ENCODE measurements at regions not wholly inside any gene's neighbourhood (a gene's known extent, or its start where the extent isn't known, plus 50 kb on each side); places are given as distances from the start of the nearest gene placed in this dataset.

- peak; percentile 63 for DNase-seq (ENCODE audit: low spot score)
Measured at GRCh38 chr20:43863821-43864544, 50.7 kb upstream of the TOX2 start.

GRCh38 chr20:43863330-43863729, 51.3 kb upstream of the TOX2 start:
- no peak for DNase-seq (ENCODE audit: low spot score)

DNA sequence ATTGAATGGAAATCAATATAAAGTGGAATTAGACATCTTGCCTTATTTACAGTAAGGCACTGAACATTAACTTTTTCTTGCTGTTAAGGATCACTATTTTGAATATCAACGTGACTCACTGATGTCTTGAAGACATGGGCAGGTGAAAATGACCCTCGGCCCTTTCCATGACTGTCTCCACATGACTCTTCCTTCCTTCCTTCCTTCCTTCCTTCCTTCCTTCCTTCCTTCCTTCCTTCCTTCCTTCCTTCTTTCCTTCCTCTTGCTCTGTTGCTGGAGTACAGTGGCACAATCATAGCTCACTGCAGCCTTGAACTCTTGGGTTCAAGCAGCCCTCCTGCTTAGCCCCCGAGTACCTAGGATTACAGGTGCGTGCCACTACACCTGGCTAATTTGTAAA, 52.2 kb upstream of the TOX2 start:
- DNase-seq (ENCODE audit: low spot score), result no peak

DNA sequence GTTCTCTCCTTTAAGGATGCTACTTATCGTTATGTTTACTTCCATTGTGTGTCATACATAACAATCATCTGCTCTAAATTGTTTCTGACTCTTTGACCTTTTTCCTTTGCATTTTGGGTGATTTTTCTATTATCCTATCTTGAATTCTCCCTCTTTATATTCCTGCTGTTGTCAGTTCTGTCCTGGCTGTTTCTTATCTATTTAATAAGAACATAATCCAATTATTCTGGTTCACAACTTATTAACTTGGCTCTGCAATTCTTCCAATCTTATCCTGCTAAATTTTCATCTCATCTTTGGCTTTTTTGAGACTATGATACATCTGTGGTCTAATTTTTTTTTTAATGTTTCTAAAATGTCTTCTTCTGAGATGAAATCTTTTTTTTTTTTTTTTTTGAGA, 54.7 kb upstream of the TOX2 start:
- no peak for DNase-seq (ENCODE audit: low spot score)

DNA sequence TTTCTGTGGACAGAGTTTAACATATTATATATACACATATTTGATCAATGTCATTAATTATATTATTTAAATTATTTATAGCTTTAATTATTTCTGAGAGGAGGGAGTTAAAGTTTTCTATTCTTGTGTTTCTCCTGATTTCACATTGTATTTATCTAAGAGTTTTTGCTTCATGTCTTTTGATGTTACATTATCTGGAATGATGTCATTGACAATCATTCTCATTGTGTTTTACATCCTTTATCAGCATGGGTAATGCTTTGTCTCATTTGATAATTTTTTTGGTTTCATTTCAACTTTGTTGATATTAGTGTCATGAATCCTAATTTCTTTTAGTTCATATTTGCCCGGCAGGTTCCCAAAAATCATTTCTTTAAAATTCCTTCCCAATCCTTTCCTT, 56.7 kb upstream of the TOX2 start:
- DNase-seq (ENCODE audit: low spot score), result no peak

DNA sequence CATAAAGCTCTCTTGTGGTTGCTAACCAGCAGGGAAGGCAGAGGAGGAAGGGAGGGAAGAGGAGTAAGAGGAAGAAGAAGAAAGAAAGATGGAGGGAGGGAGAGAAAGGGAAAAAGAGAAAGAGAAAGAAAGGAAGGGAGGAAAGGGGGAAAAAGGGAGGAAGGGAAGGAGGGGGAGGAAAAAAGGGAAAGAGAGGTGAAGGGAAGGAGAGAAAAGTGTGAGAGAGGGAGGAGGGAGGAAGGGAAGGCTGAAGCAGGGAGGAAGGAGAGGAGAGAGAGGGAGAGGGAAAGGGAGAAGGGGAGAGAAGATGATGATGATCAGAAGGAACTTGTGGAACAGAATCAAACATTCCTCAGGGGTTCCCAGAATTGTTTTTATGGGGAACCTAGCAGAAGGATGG, 57.5 kb upstream of the TOX2 start:
- DNase-seq (ENCODE audit: low spot score), result no peak

- DNase-seq (ENCODE audit: low spot score), result no peak
Measured at GRCh38 chr20:43855803-43856202, 58.8 kb upstream of the TOX2 start.

DNA sequence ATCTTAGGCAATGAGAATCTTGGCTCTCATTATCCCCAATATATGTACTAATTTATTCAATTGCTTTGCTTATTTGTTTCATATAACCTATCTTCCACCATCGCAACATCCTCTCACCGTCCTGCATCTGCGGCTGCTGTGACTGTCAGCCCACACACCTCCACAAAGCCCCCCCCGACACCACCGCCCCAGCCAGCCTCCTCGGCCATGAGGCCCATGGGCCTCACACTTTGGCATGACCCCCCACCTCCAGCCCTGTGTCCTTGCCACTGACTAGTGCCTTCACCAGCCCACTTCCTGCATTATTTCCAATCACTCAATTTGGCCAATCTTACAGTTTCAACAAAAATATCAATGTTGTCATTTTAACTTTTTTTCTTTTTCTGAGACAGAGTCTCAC, 60.7 kb upstream of the TOX2 start:
- no peak for DNase-seq (ENCODE audit: low spot score)

GRCh38 chr20:43853174-43853803, 61.4 kb upstream of the TOX2 start:
- no peak for DNase-seq (ENCODE audit: low spot score)

- DNase-seq (ENCODE audit: low spot score), result no peak
Measured at GRCh38 chr20:43849496-43850186, 65.0 kb upstream of the TOX2 start.

DNA sequence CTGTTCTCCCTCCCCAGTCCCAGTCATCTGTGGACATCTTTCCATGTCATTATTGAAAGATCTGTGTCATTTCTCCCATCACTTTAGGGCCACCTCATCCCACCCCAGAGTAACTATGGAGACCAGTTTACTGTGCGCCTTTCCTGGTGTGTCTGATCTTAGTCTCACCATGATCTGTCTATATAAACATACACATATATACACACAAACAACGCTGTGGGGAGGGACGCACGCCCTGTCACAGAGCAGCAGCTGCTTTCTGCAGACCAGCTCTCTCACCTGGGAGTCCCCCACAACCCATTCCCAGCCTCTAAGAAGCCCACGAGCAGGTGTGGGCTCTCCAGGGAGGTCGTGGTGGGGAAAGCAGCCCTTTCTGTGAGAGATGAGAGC, 68.1 kb upstream of the TOX2 start:
- DNase-seq (ENCODE audit: low spot score), result no peak

- DNase-seq (ENCODE audit: low spot score), result peak; percentile 8
Measured at GRCh38 chr20:43844778-43845614, 69.7 kb upstream of the TOX2 start.

DNA sequence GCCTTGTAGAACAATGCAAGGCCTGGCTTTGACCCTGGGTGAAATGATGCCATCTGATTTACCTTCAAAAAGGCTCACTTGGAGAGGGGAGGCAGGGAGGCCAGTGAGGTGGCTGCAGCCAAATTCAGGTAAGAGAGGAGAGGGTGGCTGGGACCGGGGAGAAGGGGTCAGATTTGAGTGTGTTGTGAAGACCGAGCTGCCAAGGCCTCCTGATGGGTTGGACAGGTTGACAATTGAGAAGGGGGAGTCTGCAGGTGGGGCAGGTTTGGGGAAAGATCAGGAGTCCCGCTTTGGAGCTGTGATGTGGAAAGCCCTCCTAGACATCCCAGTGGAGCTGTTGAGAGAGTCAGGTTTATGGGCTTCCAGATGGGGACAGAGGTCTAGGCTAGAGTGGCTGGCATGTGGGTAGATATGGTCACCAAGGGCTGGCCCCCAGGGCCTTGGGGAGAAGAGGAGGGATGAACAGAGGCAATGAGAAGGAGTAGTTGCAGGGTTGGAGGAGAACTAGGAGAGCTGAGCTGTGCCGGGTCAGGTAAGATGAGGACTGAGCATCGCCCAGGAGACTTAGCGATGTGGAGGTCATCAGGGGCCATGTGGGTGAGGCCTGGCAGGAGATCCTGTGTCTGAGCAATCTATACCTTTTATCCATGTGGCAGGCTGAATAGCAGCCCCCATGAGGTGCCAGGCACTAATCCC, 70.5 kb upstream of the TOX2 start:
- no peak for DNase-seq (ENCODE audit: low spot score)

DNA sequence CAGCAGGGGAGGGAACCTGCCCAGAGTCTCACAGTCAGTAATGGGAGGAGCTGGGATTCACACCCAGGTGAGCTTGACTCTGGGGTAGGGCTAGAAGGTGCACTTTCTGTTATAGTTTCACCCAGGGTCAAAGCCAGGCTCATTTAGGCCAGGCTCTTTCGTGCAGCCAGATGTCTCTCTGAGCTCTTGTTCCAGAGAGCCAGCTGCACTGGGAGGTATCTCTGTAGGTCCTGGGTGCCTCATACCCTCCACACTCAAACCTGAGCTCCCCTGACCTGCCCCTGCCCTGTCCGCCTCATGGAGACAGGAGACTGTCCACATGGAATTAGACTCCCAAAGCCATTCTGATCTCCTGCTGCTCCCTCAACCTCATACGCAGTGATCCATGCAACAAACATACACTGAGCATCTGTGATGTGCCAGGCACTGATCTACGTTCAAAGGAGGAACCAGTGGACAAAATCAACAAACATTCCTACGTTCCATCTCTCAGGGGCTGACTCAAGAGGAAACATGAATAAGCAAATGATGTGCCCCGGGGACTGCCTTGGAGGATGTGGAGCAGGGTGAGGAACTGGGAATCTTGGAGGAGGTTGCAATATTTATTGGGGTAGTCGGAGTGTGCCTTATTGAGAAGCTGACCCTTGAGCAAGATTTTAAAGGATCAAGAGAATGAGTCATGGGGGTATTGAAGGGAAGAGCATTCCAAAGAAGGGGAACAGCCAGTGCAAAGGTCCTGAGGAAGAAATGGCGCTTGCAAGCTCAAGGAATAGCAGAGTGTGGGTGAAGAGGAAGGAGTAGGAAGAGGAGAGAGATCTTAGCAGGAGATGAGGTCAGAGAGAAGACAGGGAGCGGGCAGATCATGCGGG, 71.3 kb upstream of the TOX2 start:
- no peak for DNase-seq (ENCODE audit: low spot score)

DNA sequence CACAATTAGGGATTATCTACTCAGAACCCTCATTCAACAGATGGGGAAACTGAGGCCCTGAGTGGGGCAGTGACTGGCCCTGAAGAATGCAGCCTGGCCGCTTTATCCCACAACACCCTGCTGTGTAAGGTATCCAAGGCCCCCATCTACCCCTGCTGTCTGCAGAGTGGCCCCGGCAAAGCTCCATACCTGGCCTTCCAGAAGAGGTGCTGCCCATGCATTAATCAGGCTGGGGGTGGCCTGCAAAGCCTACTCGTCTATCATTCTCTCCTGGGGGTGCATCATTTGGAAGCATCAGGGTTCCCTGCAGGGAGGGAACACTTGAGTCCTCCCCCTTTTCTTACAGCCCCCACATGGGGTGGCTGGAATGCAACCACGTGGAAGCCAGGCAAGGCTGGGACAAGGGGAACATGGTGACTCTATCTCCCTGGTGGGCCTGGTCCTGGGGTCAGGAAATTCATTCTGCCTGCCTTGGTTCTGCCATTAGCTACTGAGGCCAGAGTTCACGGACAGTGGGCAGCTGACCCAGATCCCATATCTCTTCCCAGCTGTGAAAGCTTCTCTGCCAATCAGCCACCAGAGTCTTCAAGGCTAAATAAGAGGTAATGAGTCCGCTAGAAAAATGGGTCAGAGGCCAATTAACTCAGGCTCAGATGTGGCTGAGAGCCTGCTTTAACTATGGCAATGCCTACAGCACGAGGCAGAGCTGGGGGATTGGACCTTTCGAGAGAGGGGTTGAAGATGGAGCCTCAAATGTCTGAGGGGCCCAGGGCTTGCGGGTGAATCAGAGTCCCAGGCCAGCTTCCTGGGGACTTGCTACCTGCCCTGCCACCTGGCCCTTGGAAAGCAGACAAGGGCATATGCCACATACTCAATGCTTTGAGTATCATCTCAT, 72.3 kb upstream of the TOX2 start:
- DNase-seq (ENCODE audit: low spot score), result no peak

DNA sequence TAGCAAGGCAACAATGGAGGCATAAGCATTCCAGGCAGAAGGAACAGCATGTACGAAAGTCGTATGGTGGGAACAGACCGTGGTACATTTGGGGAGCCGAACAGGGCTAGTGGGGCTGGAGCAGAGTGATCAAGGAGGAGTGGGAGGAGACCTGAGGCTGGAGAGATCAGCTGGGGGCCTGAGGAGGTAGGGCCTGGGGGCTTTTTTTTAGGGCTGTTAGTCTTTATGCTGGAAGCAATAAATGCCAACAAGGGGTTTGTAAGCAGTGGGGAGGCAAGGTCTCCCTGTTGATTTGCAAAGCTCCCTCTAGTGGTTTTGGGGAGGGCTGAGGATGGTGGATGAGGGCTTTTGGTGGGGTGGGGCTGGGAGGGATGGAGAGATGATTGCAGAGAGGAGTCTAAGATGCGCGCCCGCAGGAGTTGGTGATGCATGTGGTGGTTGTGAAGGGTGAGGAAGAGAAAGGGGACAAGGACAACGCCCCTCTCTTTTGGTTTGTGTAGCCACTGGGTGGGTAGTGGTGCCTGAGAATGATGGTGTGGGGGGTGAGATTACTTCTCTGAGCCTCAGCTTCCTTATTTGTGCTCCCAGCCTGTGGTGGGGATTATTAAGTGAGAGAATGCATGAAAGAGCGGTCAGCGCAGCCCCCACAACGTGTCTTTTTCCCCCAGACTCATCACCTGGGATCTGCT, 74.1 kb upstream of the TOX2 start:
- DNase-seq (ENCODE audit: low spot score), result no peak

GRCh38 chr20:43839793-43840199, 74.9 kb upstream of the TOX2 start:
- no peak for DNase-seq (ENCODE audit: low spot score)

GRCh38 chr20:43838703-43839060, 76.0 kb upstream of the TOX2 start:
- no peak for DNase-seq (ENCODE audit: low spot score)
